H9 (cell line): ENCODE measurements at regions not wholly inside any gene's neighbourhood (a gene's known extent, or its start where the extent isn't known, plus 50 kb on each side); places are given as distances from the start of the nearest gene placed in this dataset.

ENCODE experiments used
- DNase-seq: peaks from one replicate; pipeline ENCODE4 v3.0.0-alpha.2; 2017
- H2AFZ ChIP-seq: one replicate; pipeline ENCODE4 v1.6.1; 2013; ENCODE audit warnings: mild to moderate bottlenecking, low read length, control low read depth, moderate library complexity
- H2AK5ac ChIP-seq: 2 replicates; pipeline ENCODE4 v1.6.1; 2013; ENCODE audit warnings: low read length, control low read depth, mixed read lengths; ENCODE audit not compliant: insufficient read length
- H2BK120ac ChIP-seq: one replicate; pipeline ENCODE4 v1.6.1; 2013; ENCODE audit warnings: low read depth, mild to moderate bottlenecking, low read length, control low read depth, inconsistent platforms; ENCODE audit not compliant: poor library complexity, severe bottlenecking
- H2BK12ac ChIP-seq: 2 replicates; pipeline ENCODE4 v1.6.1; 2013; ENCODE audit warnings: low read length, control low read depth, mixed read lengths, low read depth; ENCODE audit not compliant: insufficient read length
- H2BK15ac ChIP-seq: 2 replicates; pipeline ENCODE4 v1.6.1; 2013; ENCODE audit warnings: low read depth, low read length, control low read depth
- H2BK20ac ChIP-seq: one replicate; pipeline ENCODE4 v1.6.1; 2013; ENCODE audit warnings: low read depth, mild to moderate bottlenecking, low read length, control low read depth, inconsistent platforms; ENCODE audit not compliant: poor library complexity, severe bottlenecking
- H2BK5ac ChIP-seq: 2 replicates; pipeline ENCODE4 v1.6.1; 2013; ENCODE audit warnings: low read length, control low read depth, mixed read lengths; ENCODE audit not compliant: insufficient read length
- H3K14ac ChIP-seq: 2 replicates; pipeline ENCODE4 v1.6.1; 2013; ENCODE audit warnings: low read length, control low read depth; ENCODE audit not compliant: insufficient read depth
- H3K18ac ChIP-seq: 2 replicates; pipeline ENCODE4 v1.6.1; 2013; ENCODE audit warnings: low read depth, mild to moderate bottlenecking, mixed read lengths, low read length, control low read depth; ENCODE audit not compliant: insufficient read length
- H3K23ac ChIP-seq: 2 replicates; pipeline ENCODE4 v1.6.1; 2013; ENCODE audit warnings: low read length, control low read depth, mixed read lengths, low read depth; ENCODE audit not compliant: insufficient read length
- H3K23me2 ChIP-seq: 2 replicates; pipeline ENCODE4 v1.6.1; 2013; ENCODE audit warnings: low read depth, mild to moderate bottlenecking, mixed read lengths, low read length, control low read depth; ENCODE audit not compliant: insufficient read length, poor library complexity, severe bottlenecking
- H3K27ac ChIP-seq: 2 replicates; pipeline ENCODE4 v1.5.1; 2013; ENCODE audit warnings: low read length, control low read depth, mixed read lengths, low read depth; ENCODE audit not compliant: insufficient read length
- H3K27me3 ChIP-seq: 2 replicates; pipeline ENCODE4 v1.6.1; 2013; ENCODE audit warnings: low read length, control low read depth, inconsistent platforms; ENCODE audit not compliant: insufficient read depth
- H3K4ac ChIP-seq: 2 replicates; pipeline ENCODE4 v1.6.1; 2013; ENCODE audit warnings: low read depth, mild to moderate bottlenecking, control low read depth, inconsistent platforms, low read length, moderate library complexity
- H3K4me1 ChIP-seq: 2 replicates; pipeline ENCODE4 v1.6.1; 2013; ENCODE audit warnings: low read length, control low read depth, inconsistent platforms; ENCODE audit not compliant: insufficient read depth
- H3K4me2 ChIP-seq: 2 replicates; pipeline ENCODE4 v1.6.1; 2013; ENCODE audit warnings: low read length, control low read depth, mixed read lengths; ENCODE audit not compliant: insufficient read length, insufficient read depth
- H3K56ac ChIP-seq: 2 replicates; pipeline ENCODE4 v1.6.1; 2013; ENCODE audit warnings: low read depth, mild to moderate bottlenecking, mixed read lengths, low read length, control low read depth; ENCODE audit not compliant: insufficient read length
- H3K79me1 ChIP-seq: 2 replicates; pipeline ENCODE4 v1.6.1; 2013; ENCODE audit warnings: low read depth, mild to moderate bottlenecking, moderate library complexity, low read length, control low read depth, inconsistent platforms; ENCODE audit not compliant: insufficient read depth, poor library complexity, severe bottlenecking
- H3K79me2 ChIP-seq: 2 replicates; pipeline ENCODE4 v1.6.1; 2013; ENCODE audit warnings: low read length, control low read depth, inconsistent platforms; ENCODE audit not compliant: insufficient read depth
- H3K9ac ChIP-seq: 2 replicates; pipeline ENCODE4 v1.6.1; 2013; ENCODE audit warnings: low read length, control low read depth, mixed read lengths; ENCODE audit not compliant: insufficient read length; ENCODE audit errors: extremely low read depth
- H3K9me3 ChIP-seq: one replicate; pipeline ENCODE4 v1.6.1; 2013; ENCODE audit warnings: low read depth, low read length, inconsistent platforms; ENCODE audit not compliant: control insufficient read depth
- H3T11ph ChIP-seq: one replicate; pipeline ENCODE4 v1.6.1; 2013; ENCODE audit warnings: mild to moderate bottlenecking, low read length, control low read depth, inconsistent platforms
- H4K20me1 ChIP-seq: one replicate; pipeline ENCODE4 v1.6.1; 2013; ENCODE audit not compliant: control insufficient read depth, insufficient read length, insufficient read depth
- H4K5ac ChIP-seq: 2 replicates; pipeline ENCODE4 v1.6.1; 2013; ENCODE audit warnings: low read depth, mild to moderate bottlenecking, mixed read lengths, low read length, control low read depth; ENCODE audit not compliant: insufficient read length
- H4K8ac ChIP-seq: replicated peaks from 2 replicates; pipeline ENCODE4 v1.6.1; 2013; ENCODE audit warnings: low read length, control low read depth, mixed read lengths, low read depth; ENCODE audit not compliant: insufficient read length
- H4K91ac ChIP-seq: 2 replicates; pipeline ENCODE4 v1.6.1; 2013; ENCODE audit warnings: low read depth, mild to moderate bottlenecking, moderate library complexity, mixed read lengths, low read length, control low read depth; ENCODE audit not compliant: insufficient read length
- H3K27ac Mint-ChIP-seq, 3 experiments: 2 replicates in 2 of 3; 3 replicates in 1 of 3; pipeline ENCODE4 v1.8.0; 2020 to 2021; ENCODE audit warnings: mixed read lengths in 3 of 3, mild to moderate bottlenecking in 1 of 3, moderate library complexity in 1 of 3
- H3K27me3 Mint-ChIP-seq: 2 replicates; pipeline ENCODE4 v1.8.0; 2021; ENCODE audit warnings: low read depth, mild to moderate bottlenecking, moderate library complexity, mixed read lengths
- H3K36me3 Mint-ChIP-seq, 3 experiments: 2 replicates in 2 of 3; 3 replicates in 1 of 3; pipeline ENCODE4 v1.8.0; 2020 to 2021; ENCODE audit warnings: low read depth in 3 of 3, mixed read lengths in 3 of 3; ENCODE audit not compliant: insufficient read depth in 1 of 3
- H3K4me1 Mint-ChIP-seq, 2 experiments: 2 replicates each; pipeline ENCODE4 v1.8.0; 2020; ENCODE audit warnings: mixed read lengths in 2 of 2
- H3K4me3 Mint-ChIP-seq, 2 experiments: 2 replicates in 1 of 2; 3 replicates in 1 of 2; pipeline ENCODE4 v1.8.0; 2020 to 2021; ENCODE audit warnings: mild to moderate bottlenecking in 2 of 2, mixed read lengths in 2 of 2, moderate library complexity in 1 of 2
- H3K9me3 Mint-ChIP-seq, 2 experiments: 2 replicates in 1 of 2; 3 replicates in 1 of 2; pipeline ENCODE4 v1.8.0; 2020; ENCODE audit warnings: mild to moderate bottlenecking in 2 of 2, mixed read lengths in 2 of 2, moderate library complexity in 1 of 2
- WGBS: extraction: QIAGEN DNeasy Blood & Tissue Kit; methylation state at CpG from one replicate; pipeline ENCODE4 v1.1.7; 2013; ENCODE audit warnings: missing lambda C conversion rate, low lambda C conversion rate, mixed read lengths; ENCODE audit not compliant: insufficient read length; ENCODE audit errors: extremely low coverage; 5-methylcytosine and 5-hydroxymethylcytosine counted together
- TF ChIP-seq, protein P1 (sequence below): fragments of 200-600 bp; sonication (generic); conservative IDR thresholded peaks from 3 replicates; pipeline ENCODE4 v1.8.0; 2021; ENCODE audit warnings: antibody characterized with exemption, mild to moderate bottlenecking

DNA sequence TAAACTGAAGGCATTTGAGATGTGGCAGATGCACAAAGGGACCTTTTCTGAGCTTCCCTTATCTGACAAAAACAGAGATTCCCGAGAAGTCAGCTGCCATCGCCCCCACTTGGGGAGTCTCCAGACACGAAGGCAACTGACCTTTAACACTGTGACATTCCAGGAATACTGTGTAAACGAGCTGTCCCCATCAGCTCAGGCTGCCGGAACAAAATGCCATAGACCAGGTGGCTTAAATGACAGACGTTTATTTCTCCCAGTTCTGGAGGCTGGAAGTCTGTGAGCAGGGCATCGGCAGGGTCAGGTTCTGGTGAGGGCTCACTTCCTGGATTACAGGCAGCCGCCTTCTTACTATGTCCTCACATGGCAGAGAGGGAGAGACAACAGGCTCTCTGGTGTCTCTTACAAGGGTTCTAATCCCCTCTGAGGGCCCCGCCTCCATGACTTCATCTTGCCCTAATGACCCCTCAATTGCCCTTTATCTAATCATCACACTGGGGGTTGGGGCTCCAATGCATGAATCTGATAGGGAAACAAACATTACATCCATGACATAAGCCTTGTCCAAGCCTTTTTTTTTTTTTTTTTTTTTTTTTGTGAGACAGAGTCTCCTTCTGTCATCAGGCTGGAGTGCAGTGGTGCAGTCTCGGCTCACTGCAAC is 178.5 kb upstream of the RPL38 start:
- Histone ChIP-seq H3K27ac (no peak overlapping the region), H2BK5ac (no peak overlapping the region), H2AK5ac (no peak overlapping the region), H2BK15ac (no peak overlapping the region), H2BK12ac (no peak overlapping the region), H3K27me3 (no peaks in the 10 kb centered on the region), H3K18ac (no peak overlapping the region), H3K79me1 (no peaks in the 10 kb centered on the region), H3K9me3 (no peaks in the 10 kb centered on the region), H2AFZ (no peak overlapping the region), H3K4ac (no peak overlapping the region), H3K23ac (no peak overlapping the region), H4K5ac (no peak overlapping the region), H3K9ac (no peak overlapping the region), H3K4me1 (no peaks in the 10 kb centered on the region), H3T11ph (no peak overlapping the region), H3K79me2 (no peaks in the 10 kb centered on the region), H3K23me2 (no peaks in the 10 kb centered on the region), H3K14ac (no peak overlapping the region), H3K4me2 (no peak overlapping the region), H2BK120ac (no peak overlapping the region), H4K20me1 (no peaks in the 10 kb centered on the region), H2BK20ac (no peak overlapping the region), H4K8ac (no peak overlapping the region), H3K56ac (no peak overlapping the region), H4K91ac (no peak overlapping the region)
- no peaks in the 10 kb centered on the region for H3K9me3 Mint-ChIP-seq
- H3K4me1 Mint-ChIP-seq, result peaks cover 16 to 26% of the 10 kb centered on the region in 2 experiments
- peaks cover 15% of the 10 kb centered on the region for H3K27me3 Mint-ChIP-seq
- no peak for DNase-seq
- no CpG with 5 or more reads among the region's 10 CpGs for whole genome bisulfite sequencing
- H3K4me3 Mint-ChIP-seq, result no peak overlapping the region; a peak in 1 of 5 replicates
- H3K36me3 Mint-ChIP-seq, result no peaks in the 10 kb centered on the region
- H3K27ac Mint-ChIP-seq, result no peak overlapping the region
- TF ChIP-seq, protein P1, sequence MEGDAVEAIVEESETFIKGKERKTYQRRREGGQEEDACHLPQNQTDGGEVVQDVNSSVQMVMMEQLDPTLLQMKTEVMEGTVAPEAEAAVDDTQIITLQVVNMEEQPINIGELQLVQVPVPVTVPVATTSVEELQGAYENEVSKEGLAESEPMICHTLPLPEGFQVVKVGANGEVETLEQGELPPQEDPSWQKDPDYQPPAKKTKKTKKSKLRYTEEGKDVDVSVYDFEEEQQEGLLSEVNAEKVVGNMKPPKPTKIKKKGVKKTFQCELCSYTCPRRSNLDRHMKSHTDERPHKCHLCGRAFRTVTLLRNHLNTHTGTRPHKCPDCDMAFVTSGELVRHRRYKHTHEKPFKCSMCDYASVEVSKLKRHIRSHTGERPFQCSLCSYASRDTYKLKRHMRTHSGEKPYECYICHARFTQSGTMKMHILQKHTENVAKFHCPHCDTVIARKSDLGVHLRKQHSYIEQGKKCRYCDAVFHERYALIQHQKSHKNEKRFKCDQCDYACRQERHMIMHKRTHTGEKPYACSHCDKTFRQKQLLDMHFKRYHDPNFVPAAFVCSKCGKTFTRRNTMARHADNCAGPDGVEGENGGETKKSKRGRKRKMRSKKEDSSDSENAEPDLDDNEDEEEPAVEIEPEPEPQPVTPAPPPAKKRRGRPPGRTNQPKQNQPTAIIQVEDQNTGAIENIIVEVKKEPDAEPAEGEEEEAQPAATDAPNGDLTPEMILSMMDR, result no peak
